Thymus (tissue), 11 donors: ENCODE measurements at regions not wholly inside any gene's neighbourhood (a gene's known extent, or its start where the extent isn't known, plus 50 kb on each side); places are given as distances from the start of the nearest gene placed in this dataset.

Experiments used
- DNase-seq, 9 donors: peaks; one replicate each; pipeline ENCODE4 v3.0.0-alpha.2; 2013; ENCODE audit warnings: low spot score in 9 of 9, low read depth in 6 of 9, missing footprints in 1 of 9
- H3K27ac ChIP-seq, 2 donors: one replicate each; pipeline ENCODE4 v1.5.1; 2013; ENCODE audit warnings: control low read depth in 1 of 2, low read depth in 1 of 2, low read length in 1 of 2, mild to moderate bottlenecking in 1 of 2, moderate library complexity in 1 of 2
- H3K27me3 ChIP-seq, 2 donors: one replicate each; pipeline ENCODE4 v1.5.1; 2013; ENCODE audit warnings: low read length in 1 of 2; ENCODE audit not compliant: control insufficient read depth in 2 of 2, insufficient read depth in 1 of 2
- H3K36me3 ChIP-seq, 2 donors: one replicate each; pipeline ENCODE4 v1.5.1; 2013; ENCODE audit warnings: low read length in 1 of 2, mild to moderate bottlenecking in 1 of 2, moderate library complexity in 1 of 2; ENCODE audit not compliant: control insufficient read depth in 2 of 2, insufficient read depth in 2 of 2
- H3K4me1 ChIP-seq, 2 donors: one replicate each; pipeline ENCODE4 v1.5.1; 2013; ENCODE audit warnings: low read length in 2 of 2; ENCODE audit not compliant: control insufficient read depth in 2 of 2, insufficient read depth in 2 of 2
- H3K4me3 ChIP-seq, 2 donors: one replicate each; pipeline ENCODE4 v1.5.1; 2013; ENCODE audit warnings: low read length in 2 of 2, control low read depth in 1 of 2, mild to moderate bottlenecking in 1 of 2
- H3K9me3 ChIP-seq, 2 donors: one replicate each; pipeline ENCODE4 v1.5.1; 2013; ENCODE audit warnings: low read length in 1 of 2, mild to moderate bottlenecking in 1 of 2; ENCODE audit not compliant: control insufficient read depth in 2 of 2, insufficient read depth in 1 of 2
- WGBS: extraction: QIAGEN DNeasy Blood & Tissue Kit; methylation state at CpG from one replicate; pipeline ENCODE4 v1.1.7; 2013; 5-methylcytosine and 5-hydroxymethylcytosine counted together
- donor health status: healthy.

- H3K9me3 ChIP-seq: no peaks in the 10 kb centered on the region
- H3K4me1 ChIP-seq: no peaks in the 10 kb centered on the region
Measured at GRCh38 chr4:138087066-138087719, 155.0 kb downstream of the SLC7A11 start.

GRCh38 chr4:138086611-138087041, 155.5 kb downstream of the SLC7A11 start:
- Histone ChIP-seq H3K27ac (no peak overlapping the region), H3K27me3 (no peaks in the 10 kb centered on the region), H3K4me3 (no peak overlapping the region), H3K4me1 (no peaks in the 10 kb centered on the region), H3K36me3 (no peaks in the 10 kb centered on the region), H3K9me3 (no peaks in the 10 kb centered on the region)
- DNase-seq: no peak
- 83% methylated on average over 1 of the region's 1 CpG for WGBS

More at GRCh38 chr4:138087066-138087719, 155.0 kb downstream of the SLC7A11 start:
- Histone ChIP-seq H3K27me3 (no peaks in the 10 kb centered on the region), H3K36me3 (no peaks in the 10 kb centered on the region), H3K27ac (no peak overlapping the region), H3K4me3 (no peak overlapping the region)
- WGBS: 96% methylated on average over 4 of the region's 4 CpGs
- no peak for DNase-seq

GRCh38 chr4:138085736-138086305, 156.3 kb downstream of the SLC7A11 start:
- Histone ChIP-seq H3K4me1 (no peaks in the 10 kb centered on the region), H3K27ac (no peak overlapping the region), H3K36me3 (no peaks in the 10 kb centered on the region), H3K4me3 (no peak overlapping the region), H3K27me3 (no peaks in the 10 kb centered on the region), H3K9me3 (no peaks in the 10 kb centered on the region)
- 90% methylated on average over 5 of the region's 5 CpGs for WGBS
- no peak for DNase-seq

- H3K27ac ChIP-seq: no peak overlapping the region
- no peak for DNase-seq
- WGBS: 89% methylated on average over 4 of the region's 4 CpGs
- H3K36me3 ChIP-seq: no peaks in the 10 kb centered on the region
- H3K4me1 ChIP-seq: no peaks in the 10 kb centered on the region
- H3K4me3 ChIP-seq: no peak overlapping the region
- H3K9me3 ChIP-seq: no peaks in the 10 kb centered on the region
- no peaks in the 10 kb centered on the region for H3K27me3 ChIP-seq
Measured at GRCh38 chr4:138078751-138079520, 163.2 kb downstream of the SLC7A11 start.

- H3K27ac ChIP-seq: no peak overlapping the region
Measured at GRCh38 chr4:138078253-138078652, 163.9 kb downstream of the SLC7A11 start.

GRCh38 chr4:138076561-138076960, 165.6 kb downstream of the SLC7A11 start:
- Histone ChIP-seq H3K4me1 (no peaks in the 10 kb centered on the region), H3K4me3 (no peak overlapping the region), H3K9me3 (no peaks in the 10 kb centered on the region), H3K27ac (no peak overlapping the region), H3K27me3 (no peaks in the 10 kb centered on the region), H3K36me3 (no peaks in the 10 kb centered on the region)
- no peak for DNase-seq
- 95% methylated on average over 1 of the region's 1 CpG for WGBS

More at GRCh38 chr4:138078253-138078652, 163.9 kb downstream of the SLC7A11 start:
- Histone ChIP-seq H3K4me3 (no peak overlapping the region), H3K36me3 (no peaks in the 10 kb centered on the region), H3K9me3 (no peaks in the 10 kb centered on the region), H3K27me3 (no peaks in the 10 kb centered on the region), H3K4me1 (no peaks in the 10 kb centered on the region)
- no peak for DNase-seq
- WGBS: 94% methylated on average over 2 of the region's 2 CpGs

GRCh38 chr4:138070816-138071215, 171.3 kb downstream of the SLC7A11 start:
- Histone ChIP-seq H3K36me3 (no peaks in the 10 kb centered on the region), H3K4me1 (no peaks in the 10 kb centered on the region), H3K27ac (no peak overlapping the region), H3K27me3 (no peaks in the 10 kb centered on the region), H3K4me3 (no peak overlapping the region), H3K9me3 (no peaks in the 10 kb centered on the region)
- no peak for DNase-seq
- WGBS: 94% methylated on average over 2 of the region's 2 CpGs

GRCh38 chr4:138063581-138063980, 178.6 kb downstream of the SLC7A11 start:
- DNase-seq: no peak
- Histone ChIP-seq H3K4me3 (no peak overlapping the region), H3K27ac (no peak overlapping the region), H3K9me3 (peaks cover 0 to 4% of the 10 kb centered on the region in 2 donors), H3K36me3 (no peaks in the 10 kb centered on the region), H3K27me3 (no peaks in the 10 kb centered on the region), H3K4me1 (no peaks in the 10 kb centered on the region)
- 98% methylated on average over 3 of the region's 3 CpGs for WGBS

- Histone ChIP-seq H3K4me3 (no peak overlapping the region), H3K27ac (no peak overlapping the region), H3K36me3 (no peaks in the 10 kb centered on the region), H3K27me3 (no peaks in the 10 kb centered on the region), H3K4me1 (no peaks in the 10 kb centered on the region), H3K9me3 (peaks cover 0 to 4% of the 10 kb centered on the region in 2 donors)
- 95% methylated on average over 2 of the region's 2 CpGs for WGBS
- DNase-seq: no peak
Measured at GRCh38 chr4:138062929-138063328, 179.2 kb downstream of the SLC7A11 start.
